Upper lobe of right lung (tissue), 1 donor: ENCODE measurements at regions not wholly inside any gene's neighbourhood (a gene's known extent, or its start where the extent isn't known, plus 50 kb on each side); places are given as distances from the start of the nearest gene placed in this dataset.
A peak's percentile ranks its signal among the peaks of the same experiment; 100 is the strongest.
"Not testable (repeated sequence)": the region's sequence is repeated elsewhere in the genome, so short reads cannot be mapped to it uniquely, and the experiment has no call there.

ENCODE experiments used
- ATAC-seq: fragments of 200-7000 bp; cut with Tn5 transposase; one replicate; pipeline ENCODE4 v1.9.1; 2020; ENCODE audit warnings: mild to moderate bottlenecking, moderate library complexity
- DNase-seq: peaks from one replicate; pipeline ENCODE4 v3.0.0-alpha.2; 2020
- H3K27ac ChIP-seq: fragments of 200-600 bp; one replicate; pipeline ENCODE4 v1.8.0; 2022
- H3K27me3 ChIP-seq: fragments of 200-600 bp; one replicate; pipeline ENCODE4 v1.8.0; 2022; ENCODE audit warnings: mild to moderate bottlenecking
- H3K36me3 ChIP-seq: fragments of 200-600 bp; one replicate; pipeline ENCODE4 v1.8.0; 2022
- H3K4me1 ChIP-seq: fragments of 200-600 bp; one replicate; pipeline ENCODE4 v1.8.0; 2022
- H3K4me3 ChIP-seq: fragments of 200-600 bp; one replicate; pipeline ENCODE4 v1.8.0; 2022; ENCODE audit warnings: mild to moderate bottlenecking
- H3K9me3 ChIP-seq: fragments of 200-600 bp; one replicate; pipeline ENCODE4 v1.8.0; 2022
- CTCF ChIP-seq: fragments of 200-600 bp; IDR thresholded peaks from one replicate; pipeline ENCODE4 v1.8.0; 2022; ENCODE audit warnings: antibody characterized with exemption
- intact Hi-C: fragments of 100-400 bp; cut with DNase I; formaldehyde crosslinking; loops from one replicate; pipeline ENCODE4 v1.11.0; 2022
- donor health status: DM: no; HTN: yes; CAD: no; lungs with severe emphysema.

GRCh38 chr5:154702477-154702876, 52.7 kb upstream of the LARP1 start:
- H3K27me3 ChIP-seq, result no peaks in the 10 kb centered on the region
- H3K9me3 ChIP-seq, result no peaks in the 10 kb centered on the region
- no peaks in the 10 kb centered on the region for H3K36me3 ChIP-seq
- intact Hi-C loops, result no loop called here
- H3K4me3 ChIP-seq, result no peak overlapping the region
- no peak for DNase-seq
- peak; percentile 79 for ATAC-seq
- no peaks in the 10 kb centered on the region for H3K4me1 ChIP-seq
- no peak overlapping the region for H3K27ac ChIP-seq
- TF ChIP-seq CTCF, result no peak

- H3K9me3 ChIP-seq, H3K27ac ChIP-seq, H3K4me3 ChIP-seq, H3K27me3 ChIP-seq, H3K36me3 ChIP-seq, H3K4me1 ChIP-seq, DNase-seq, ATAC-seq, intact Hi-C loops: not testable (repeated sequence)
Observed at GRCh38 chr5:154701725-154702124, 53.5 kb upstream of the LARP1 start.

- intact Hi-C loops, result no loop called here
- TF ChIP-seq CTCF, result no peak
- Histone ChIP-seq H3K27ac (no peak overlapping the region), H3K9me3 (no peaks in the 10 kb centered on the region), H3K27me3 (no peaks in the 10 kb centered on the region), H3K36me3 (no peaks in the 10 kb centered on the region), H3K4me3 (no peak overlapping the region), H3K4me1 (no peaks in the 10 kb centered on the region)
- ATAC-seq (no peak), DNase-seq (no peak)
Observed at GRCh38 chr5:154701181-154701580, 54.0 kb upstream of the LARP1 start.

- intact Hi-C loops, H3K27me3 ChIP-seq, H3K27ac ChIP-seq, DNase-seq, H3K4me3 ChIP-seq, H3K36me3 ChIP-seq, ATAC-seq, H3K4me1 ChIP-seq, H3K9me3 ChIP-seq: not testable (repeated sequence)
Observed at GRCh38 chr5:154700289-154700928, 54.8 kb upstream of the LARP1 start.

GRCh38 chr5:154698763-154699162, 56.4 kb upstream of the LARP1 start:
- no peak for ATAC-seq
- TF ChIP-seq CTCF, result no peak
- DNase-seq, result no peak
- Histone ChIP-seq H3K36me3 (no peaks in the 10 kb centered on the region), H3K27ac (no peak overlapping the region), H3K4me1 (no peaks in the 10 kb centered on the region), H3K4me3 (no peak overlapping the region), H3K27me3 (no peaks in the 10 kb centered on the region), H3K9me3 (no peaks in the 10 kb centered on the region)
- intact Hi-C loops, result no loop called here

- TF ChIP-seq CTCF, result no peak
- ATAC-seq, result no peak
- Histone ChIP-seq H3K9me3 (no peaks in the 10 kb centered on the region), H3K27ac (no peak overlapping the region), H3K36me3 (no peaks in the 10 kb centered on the region), H3K4me1 (peaks cover 3% of the 10 kb centered on the region), H3K4me3 (no peak overlapping the region), H3K27me3 (no peaks in the 10 kb centered on the region)
- intact Hi-C loops, result no loop called here
- DNase-seq, result no peak
Observed at GRCh38 chr5:154697371-154697770, 57.8 kb upstream of the LARP1 start.

- no peak for TF ChIP-seq CTCF
- Histone ChIP-seq H3K27ac (no peak overlapping the region), H3K9me3 (no peaks in the 10 kb centered on the region), H3K4me1 (peaks cover 7% of the 10 kb centered on the region), H3K27me3 (no peaks in the 10 kb centered on the region), H3K4me3 (no peak overlapping the region), H3K36me3 (no peaks in the 10 kb centered on the region)
- DNase-seq (no peak), ATAC-seq (no peak)
- intact Hi-C loops, result no loop called here
Observed at GRCh38 chr5:154696891-154697290, 58.3 kb upstream of the LARP1 start.
